ENCODE measurements at regions not wholly inside any gene's neighbourhood (a gene's known extent, or its start where the extent isn't known, plus 50 kb on each side); places are given as distances from the start of the nearest gene placed in this dataset.

DNA sequence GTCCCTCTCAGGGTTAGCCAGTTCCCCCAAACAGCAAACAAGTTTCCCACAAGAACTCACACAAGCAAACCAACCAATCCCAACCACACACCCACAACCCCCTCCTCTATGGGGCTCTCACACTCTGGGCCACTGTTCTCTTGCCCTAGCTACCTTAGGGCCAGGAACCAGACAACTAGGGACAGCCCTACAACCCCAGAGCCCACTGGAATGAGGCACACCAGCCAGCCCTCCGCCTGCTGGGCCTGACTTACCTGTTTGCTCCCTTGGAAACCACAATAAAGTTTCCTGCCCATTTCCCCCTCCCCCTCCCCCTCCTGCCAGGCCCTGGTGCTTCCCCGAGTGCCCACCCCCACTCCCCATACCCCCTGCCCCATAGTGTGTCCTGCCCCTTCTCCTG lies 132.6 kb downstream of the WDR11 start:
- H3K4me1 ChIP-seq (ENCODE audit: control insufficient read depth in 3 of 3, insufficient read depth in 3 of 3, low read length in 3 of 3): peaks cover 5 to 8% (median 6%) of the 10 kb centered on the region in 3 donors
- no peaks in the 10 kb centered on the region for H3K36me3 ChIP-seq (ENCODE audit: control insufficient read depth in 3 of 3, insufficient read depth in 3 of 3, low read length in 3 of 3)
- H3K9ac ChIP-seq (ENCODE audit: low read depth in 1 of 3, low read length in 3 of 3): no peak overlapping the region
- no peak overlapping the region for H3K27ac ChIP-seq (ENCODE audit: low read depth, low read length)
- peaks cover 16 to 29% (median 17%) of the 10 kb centered on the region in 3 donors for H3K27me3 ChIP-seq (ENCODE audit: control insufficient read depth in 3 of 3, insufficient read depth in 3 of 3, low read length in 3 of 3)
- no peak overlapping the region for H3K4me3 ChIP-seq (ENCODE audit: low read length in 3 of 3)
- H3K9me3 ChIP-seq (ENCODE audit: control insufficient read depth in 3 of 3, low read length in 3 of 3): no peaks in the 10 kb centered on the region

DNA sequence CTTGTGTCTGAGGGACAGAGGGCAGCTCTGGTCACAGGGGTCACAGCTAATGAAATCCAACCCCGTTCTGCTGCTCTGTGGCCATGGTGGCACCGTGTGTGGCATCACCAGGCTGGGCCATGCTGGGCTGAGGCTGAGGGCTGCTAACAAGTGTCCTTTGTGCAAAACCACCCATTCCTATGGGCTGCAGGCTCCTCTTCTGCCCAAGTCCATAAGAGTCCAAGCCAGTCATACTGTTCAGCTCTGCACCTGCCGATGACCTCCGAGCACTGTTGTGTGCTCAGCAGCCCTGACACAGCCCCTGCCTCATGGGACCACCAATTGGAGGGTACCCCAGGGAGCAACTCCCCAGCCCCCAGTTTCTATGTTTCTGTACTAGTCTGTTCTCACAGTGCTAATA lies 133.1 kb downstream of the WDR11 start:
- no peak overlapping the region for H3K27ac ChIP-seq (ENCODE audit: low read depth, low read length)
- peaks cover 11 to 24% (median 12%) of the 10 kb centered on the region in 3 donors for H3K27me3 ChIP-seq (ENCODE audit: control insufficient read depth in 3 of 3, insufficient read depth in 3 of 3, low read length in 3 of 3)

DNA sequence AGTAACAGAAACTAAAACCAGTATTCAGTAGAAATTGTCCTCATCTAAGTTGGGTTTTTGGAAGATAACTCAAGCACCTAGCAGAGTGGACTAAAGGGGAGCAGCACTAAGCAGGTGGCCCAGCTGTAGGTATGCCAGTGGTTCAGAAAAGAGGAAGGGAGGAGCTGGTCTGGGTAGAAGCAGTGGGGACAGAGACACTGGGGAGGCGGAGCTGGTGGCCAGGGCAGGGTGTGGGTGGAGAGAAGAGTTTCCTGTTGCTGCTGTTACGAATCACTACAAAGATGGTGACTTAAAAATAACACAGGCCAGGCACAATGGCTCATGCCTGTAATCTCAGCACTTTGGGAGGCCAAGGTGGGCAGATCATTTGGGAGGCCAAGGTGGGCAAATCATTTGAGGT lies 136.2 kb downstream of the WDR11 start:
- Histone ChIP-seq H3K27ac (ENCODE audit: low read depth, low read length) (no peak overlapping the region), H3K4me3 (ENCODE audit: low read length in 3 of 3) (no peak overlapping the region), H3K36me3 (ENCODE audit: control insufficient read depth in 3 of 3, insufficient read depth in 3 of 3, low read length in 3 of 3) (no peaks in the 10 kb centered on the region), H3K9ac (ENCODE audit: low read depth in 1 of 3, low read length in 3 of 3) (no peak overlapping the region), H3K4me1 (ENCODE audit: control insufficient read depth in 3 of 3, insufficient read depth in 3 of 3, low read length in 3 of 3) (no peaks in the 10 kb centered on the region), H3K9me3 (ENCODE audit: control insufficient read depth in 3 of 3, low read length in 3 of 3) (peaks cover 2 to 11% (median 8%) of the 10 kb centered on the region in 3 donors), H3K27me3 (ENCODE audit: control insufficient read depth in 3 of 3, insufficient read depth in 3 of 3, low read length in 3 of 3) (peaks cover 0 to 5% (median 3%) of the 10 kb centered on the region in 3 donors)

More for the DNA sequence above, 133.1 kb downstream of the WDR11 start:
- peaks cover under 1 to 3% (median 3%) of the 10 kb centered on the region in 3 donors for H3K4me1 ChIP-seq (ENCODE audit: control insufficient read depth in 3 of 3, insufficient read depth in 3 of 3, low read length in 3 of 3)
- no peak overlapping the region for H3K4me3 ChIP-seq (ENCODE audit: low read length in 3 of 3)
- H3K9me3 ChIP-seq (ENCODE audit: control insufficient read depth in 3 of 3, low read length in 3 of 3): peaks cover 0 to 1% (median under 1%) of the 10 kb centered on the region in 3 donors
- no peaks in the 10 kb centered on the region for H3K36me3 ChIP-seq (ENCODE audit: control insufficient read depth in 3 of 3, insufficient read depth in 3 of 3, low read length in 3 of 3)
- H3K9ac ChIP-seq (ENCODE audit: low read depth in 1 of 3, low read length in 3 of 3): no peak overlapping the region

DNA sequence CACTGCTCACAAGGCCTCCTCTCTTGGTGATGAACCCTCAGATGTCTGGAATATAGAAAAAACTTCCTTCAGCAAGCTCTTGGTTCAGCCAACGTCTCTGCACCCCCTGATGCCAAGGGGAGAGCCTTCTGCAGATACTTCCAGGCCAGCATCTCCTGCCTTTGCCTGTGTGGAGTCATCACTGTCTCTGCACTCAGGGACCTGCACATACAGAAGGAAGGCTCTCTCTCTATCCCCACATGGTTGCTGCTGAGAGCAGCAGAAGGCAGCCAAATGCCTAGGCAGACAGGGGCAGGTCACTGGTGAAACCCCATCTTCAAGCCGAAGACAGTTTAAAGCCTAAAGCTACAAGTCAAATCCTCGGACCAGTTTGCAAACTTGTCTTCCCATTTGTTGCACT lies 137.6 kb downstream of the WDR11 start:
- H3K9ac ChIP-seq (ENCODE audit: low read depth in 1 of 3, low read length in 3 of 3): no peak overlapping the region
- H3K9me3 ChIP-seq (ENCODE audit: control insufficient read depth in 3 of 3, low read length in 3 of 3): peaks cover 2 to 11% (median 8%) of the 10 kb centered on the region in 3 donors
- no peak overlapping the region for H3K27ac ChIP-seq (ENCODE audit: low read depth, low read length)
- no peak overlapping the region for H3K4me3 ChIP-seq (ENCODE audit: low read length in 3 of 3)
- H3K27me3 ChIP-seq (ENCODE audit: control insufficient read depth in 3 of 3, insufficient read depth in 3 of 3, low read length in 3 of 3): peaks cover 0 to 5% (median 3%) of the 10 kb centered on the region in 3 donors
- H3K36me3 ChIP-seq (ENCODE audit: control insufficient read depth in 3 of 3, insufficient read depth in 3 of 3, low read length in 3 of 3): no peaks in the 10 kb centered on the region
- no peaks in the 10 kb centered on the region for H3K4me1 ChIP-seq (ENCODE audit: control insufficient read depth in 3 of 3, insufficient read depth in 3 of 3, low read length in 3 of 3)

DNA sequence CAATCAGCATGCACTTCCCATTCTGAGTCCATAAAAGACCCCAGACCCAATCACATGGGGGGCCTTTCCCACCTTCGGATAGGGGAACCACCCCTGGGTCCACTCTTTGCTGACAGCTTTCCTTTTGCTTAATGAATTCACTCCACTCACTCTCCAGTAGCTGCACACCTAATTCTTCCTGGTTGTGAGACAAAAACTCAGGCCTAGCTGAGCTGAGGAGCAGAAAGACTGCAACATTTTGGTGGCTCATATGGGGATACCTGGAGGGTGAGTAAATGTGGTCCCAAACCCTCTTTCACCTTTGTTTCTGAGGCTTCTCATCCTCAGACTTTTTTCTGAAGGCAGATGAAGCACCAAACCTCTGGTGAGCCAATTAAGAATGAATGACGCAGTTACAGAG lies 138.1 kb downstream of the WDR11 start:
- Histone ChIP-seq H3K27me3 (ENCODE audit: control insufficient read depth in 3 of 3, insufficient read depth in 3 of 3, low read length in 3 of 3) (peaks cover 0 to 3% (median 2%) of the 10 kb centered on the region in 3 donors), H3K36me3 (ENCODE audit: control insufficient read depth in 3 of 3, insufficient read depth in 3 of 3, low read length in 3 of 3) (no peaks in the 10 kb centered on the region), H3K9me3 (ENCODE audit: control insufficient read depth in 3 of 3, low read length in 3 of 3) (peaks cover 2 to 11% (median 8%) of the 10 kb centered on the region in 3 donors), H3K9ac (ENCODE audit: low read depth in 1 of 3, low read length in 3 of 3) (no peak overlapping the region), H3K4me1 (ENCODE audit: control insufficient read depth in 3 of 3, insufficient read depth in 3 of 3, low read length in 3 of 3) (no peaks in the 10 kb centered on the region), H3K27ac (ENCODE audit: low read depth, low read length) (no peak overlapping the region), H3K4me3 (ENCODE audit: low read length in 3 of 3) (no peak overlapping the region)

DNA sequence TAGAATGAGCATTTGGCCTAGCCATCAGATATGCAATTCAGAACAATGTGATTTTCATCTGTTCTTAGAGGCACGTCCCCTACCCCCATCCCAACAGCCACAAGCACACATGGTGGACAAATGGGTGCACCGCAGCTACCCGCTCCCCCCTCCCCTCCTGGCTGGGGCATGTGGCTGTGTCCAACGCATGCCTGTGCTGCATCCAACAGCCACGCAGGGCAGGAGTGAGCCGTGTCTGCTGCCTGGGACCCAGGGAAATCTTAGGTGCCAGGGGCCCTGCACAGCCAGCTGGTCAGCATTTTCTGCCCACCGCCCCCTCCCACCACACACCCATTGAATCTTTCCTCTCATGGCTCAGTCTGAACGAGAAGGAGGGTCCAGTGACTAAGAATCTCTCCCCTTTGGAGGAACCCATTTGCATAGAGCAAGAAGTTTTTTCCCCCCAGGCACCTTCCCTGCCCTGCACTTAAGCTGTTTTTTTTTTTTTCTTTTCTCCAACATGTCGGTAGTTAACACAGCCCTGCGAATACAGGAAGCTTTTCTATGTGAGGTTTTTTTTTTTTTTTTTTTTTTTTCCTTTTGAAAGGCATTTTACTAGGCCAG lies 138.9 kb downstream of the WDR11 start:
- Histone ChIP-seq H3K4me3 (ENCODE audit: low read length in 3 of 3) (peak overlapping the region in 1 of 3 donors; percentile 7), H3K9ac (ENCODE audit: low read depth in 1 of 3, low read length in 3 of 3) (no peak overlapping the region), H3K4me1 (ENCODE audit: control insufficient read depth in 3 of 3, insufficient read depth in 3 of 3, low read length in 3 of 3) (no peaks in the 10 kb centered on the region), H3K9me3 (ENCODE audit: control insufficient read depth in 3 of 3, low read length in 3 of 3) (peaks cover 2 to 11% (median 8%) of the 10 kb centered on the region in 3 donors), H3K27ac (ENCODE audit: low read depth, low read length) (no peak overlapping the region), H3K27me3 (ENCODE audit: control insufficient read depth in 3 of 3, insufficient read depth in 3 of 3, low read length in 3 of 3) (peaks cover 0 to 3% (median 0%) of the 10 kb centered on the region in 3 donors), H3K36me3 (ENCODE audit: control insufficient read depth in 3 of 3, insufficient read depth in 3 of 3, low read length in 3 of 3) (no peaks in the 10 kb centered on the region)

DNA sequence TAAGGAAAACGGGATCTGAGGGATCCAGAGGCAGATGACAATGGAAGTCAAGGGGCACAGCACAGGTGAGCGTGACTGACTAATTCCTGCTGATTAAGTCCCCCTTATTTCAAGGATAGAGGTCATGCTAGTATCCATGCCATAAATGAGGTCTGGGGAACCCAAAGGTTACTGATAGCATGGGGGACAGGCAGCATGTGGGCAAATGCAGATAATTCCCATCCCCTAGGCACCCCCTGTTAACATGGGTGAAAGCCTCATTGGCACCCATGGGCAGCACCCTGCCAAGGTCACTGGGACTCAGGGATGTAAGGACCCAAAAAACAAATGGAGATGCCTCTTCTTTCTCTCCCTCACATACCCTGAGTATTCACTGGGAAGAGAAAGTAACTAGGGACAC lies 139.7 kb downstream of the WDR11 start:
- H3K4me1 ChIP-seq (ENCODE audit: control insufficient read depth in 3 of 3, insufficient read depth in 3 of 3, low read length in 3 of 3): no peaks in the 10 kb centered on the region
- peaks cover 2 to 11% (median 8%) of the 10 kb centered on the region in 3 donors for H3K9me3 ChIP-seq (ENCODE audit: control insufficient read depth in 3 of 3, low read length in 3 of 3)
- no peak overlapping the region for H3K4me3 ChIP-seq (ENCODE audit: low read length in 3 of 3)
- H3K36me3 ChIP-seq (ENCODE audit: control insufficient read depth in 3 of 3, insufficient read depth in 3 of 3, low read length in 3 of 3): no peaks in the 10 kb centered on the region
- H3K27ac ChIP-seq (ENCODE audit: low read depth, low read length): no peak overlapping the region
- H3K27me3 ChIP-seq (ENCODE audit: control insufficient read depth in 3 of 3, insufficient read depth in 3 of 3, low read length in 3 of 3): peaks cover 0 to 3% (median 0%) of the 10 kb centered on the region in 3 donors
- H3K9ac ChIP-seq (ENCODE audit: low read depth in 1 of 3, low read length in 3 of 3): no peak overlapping the region

DNA sequence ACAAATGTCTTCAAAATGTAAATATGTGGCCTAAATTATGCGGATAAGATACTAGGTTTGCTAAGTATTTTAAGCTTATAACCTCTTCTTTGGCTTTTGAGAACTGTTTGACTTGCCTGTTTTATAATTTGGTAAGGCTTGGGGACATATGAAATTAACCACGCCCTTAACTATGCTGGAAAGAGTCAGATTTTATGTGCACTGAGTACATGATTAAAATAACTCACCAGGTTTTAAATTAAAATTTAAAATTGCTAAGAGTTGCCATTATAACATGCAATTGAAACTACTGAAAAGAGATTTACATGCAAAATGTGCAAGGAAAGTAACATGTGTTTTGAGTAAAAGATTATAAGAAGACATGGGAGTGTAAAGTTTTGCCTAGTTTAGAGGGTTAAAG lies 141.9 kb downstream of the WDR11 start:
- Histone ChIP-seq H3K4me3 (ENCODE audit: low read length in 3 of 3) (no peak overlapping the region), H3K9me3 (ENCODE audit: control insufficient read depth in 3 of 3, low read length in 3 of 3) (peaks cover 2 to 11% (median 8%) of the 10 kb centered on the region in 3 donors), H3K36me3 (ENCODE audit: control insufficient read depth in 3 of 3, insufficient read depth in 3 of 3, low read length in 3 of 3) (no peaks in the 10 kb centered on the region), H3K27me3 (ENCODE audit: control insufficient read depth in 3 of 3, insufficient read depth in 3 of 3, low read length in 3 of 3) (peaks cover 0 to 3% (median 2%) of the 10 kb centered on the region in 3 donors), H3K27ac (ENCODE audit: low read depth, low read length) (no peak overlapping the region), H3K4me1 (ENCODE audit: control insufficient read depth in 3 of 3, insufficient read depth in 3 of 3, low read length in 3 of 3) (no peaks in the 10 kb centered on the region), H3K9ac (ENCODE audit: low read depth in 1 of 3, low read length in 3 of 3) (no peak overlapping the region)

DNA sequence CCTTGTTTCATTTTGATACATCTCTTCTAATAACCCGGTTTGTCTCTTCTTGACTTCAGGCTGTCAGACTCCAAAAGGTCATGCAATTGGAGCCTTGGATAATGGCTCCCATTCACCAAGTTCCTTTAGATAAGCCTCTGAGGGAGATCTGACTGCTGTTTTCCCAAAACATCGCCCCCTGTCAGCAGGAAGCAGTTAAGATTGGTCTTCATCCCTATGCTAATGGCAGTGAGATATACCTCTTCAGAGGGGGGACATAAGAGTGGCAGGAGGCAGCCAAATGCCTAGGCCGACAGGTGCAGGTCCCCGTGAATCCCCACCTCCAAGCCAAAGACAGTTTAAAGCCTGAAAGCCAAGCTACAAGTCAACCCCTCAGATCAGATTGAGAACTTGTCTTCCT lies 144.6 kb downstream of the WDR11 start:
- Histone ChIP-seq H3K4me1 (ENCODE audit: control insufficient read depth in 3 of 3, insufficient read depth in 3 of 3, low read length in 3 of 3) (no peaks in the 10 kb centered on the region), H3K9me3 (ENCODE audit: control insufficient read depth in 3 of 3, low read length in 3 of 3) (peaks cover under 1 to 2% (median 2%) of the 10 kb centered on the region in 3 donors), H3K4me3 (ENCODE audit: low read length in 3 of 3) (no peak overlapping the region), H3K27ac (ENCODE audit: low read depth, low read length) (no peak overlapping the region), H3K27me3 (ENCODE audit: control insufficient read depth in 3 of 3, insufficient read depth in 3 of 3, low read length in 3 of 3) (peaks cover 2 to 5% (median 5%) of the 10 kb centered on the region in 3 donors), H3K9ac (ENCODE audit: low read depth in 1 of 3, low read length in 3 of 3) (no peak overlapping the region), H3K36me3 (ENCODE audit: control insufficient read depth in 3 of 3, insufficient read depth in 3 of 3, low read length in 3 of 3) (no peaks in the 10 kb centered on the region)

DNA sequence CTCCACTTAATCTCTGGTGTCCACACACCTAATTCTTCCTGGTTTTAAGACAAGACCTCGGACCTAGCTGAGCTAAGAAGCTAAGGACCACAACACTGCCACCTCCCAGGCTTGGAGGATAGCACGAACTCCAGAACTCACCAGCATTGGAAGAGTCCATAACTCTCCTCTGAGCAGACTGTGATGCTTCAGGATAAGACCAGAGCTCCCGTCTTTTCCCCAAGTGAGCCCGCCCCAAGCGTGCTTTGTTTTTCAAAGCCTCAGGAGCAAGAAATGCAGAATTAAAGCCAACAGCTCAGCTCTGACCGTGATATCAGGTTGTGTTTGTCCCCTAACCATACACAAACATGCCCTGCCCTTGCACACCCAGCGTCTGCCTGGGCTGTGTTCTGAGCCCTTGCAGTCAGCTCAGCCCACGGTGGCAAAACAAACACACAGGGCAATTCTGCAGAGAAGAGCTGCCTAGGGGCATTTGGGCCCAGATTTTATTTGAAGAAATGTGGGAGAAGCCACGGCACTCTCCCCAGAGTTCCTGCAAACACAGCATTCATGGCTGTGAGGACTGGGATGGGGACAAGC lies 145.4 kb downstream of the WDR11 start:
- Histone ChIP-seq H3K9ac (ENCODE audit: low read depth in 1 of 3, low read length in 3 of 3) (no peak overlapping the region), H3K4me3 (ENCODE audit: low read length in 3 of 3) (no peak overlapping the region), H3K27me3 (ENCODE audit: control insufficient read depth in 3 of 3, insufficient read depth in 3 of 3, low read length in 3 of 3) (peaks cover 0 to 10% (median 5%) of the 10 kb centered on the region in 3 donors), H3K36me3 (ENCODE audit: control insufficient read depth in 3 of 3, insufficient read depth in 3 of 3, low read length in 3 of 3) (no peaks in the 10 kb centered on the region), H3K27ac (ENCODE audit: low read depth, low read length) (no peak overlapping the region), H3K4me1 (ENCODE audit: control insufficient read depth in 3 of 3, insufficient read depth in 3 of 3, low read length in 3 of 3) (no peaks in the 10 kb centered on the region), H3K9me3 (ENCODE audit: control insufficient read depth in 3 of 3, low read length in 3 of 3) (peaks cover 0 to 2% (median 0%) of the 10 kb centered on the region in 3 donors)

Measured in skeletal muscle tissue (tissue), 3 donors.